Putamen (tissue), 1 donor: ENCODE measurements at regions not wholly inside any gene's neighbourhood (a gene's known extent, or its start where the extent isn't known, plus 50 kb on each side); places are given as distances from the start of the nearest gene placed in this dataset.

Source experiments
- DNase-seq: peaks from one replicate; pipeline ENCODE4 v3.0.0-alpha.2; 2016; ENCODE audit warnings: low spot score

GRCh38 chr17:73953206-73954033 is 250.1 kb upstream of the RPL38 start:
- no peak for DNase-seq

GRCh38 chr17:73954951-73955350 is 248.5 kb upstream of the RPL38 start:
- no peak for DNase-seq

- DNase-seq = no peak
These were observed 247.9 kb upstream of the RPL38 start for GRCh38 chr17:73955616-73956015.

- no peak for DNase-seq
These were observed 247.3 kb upstream of the RPL38 start for GRCh38 chr17:73956169-73956568.

- DNase-seq = peak; percentile 38
These were observed 246.6 kb upstream of the RPL38 start for GRCh38 chr17:73956595-73957465.

GRCh38 chr17:73957564-73957963 is 245.9 kb upstream of the RPL38 start:
- no peak for DNase-seq

- no peak for DNase-seq
These were observed 245.0 kb upstream of the RPL38 start for GRCh38 chr17:73958453-73958852.

- DNase-seq = no peak
These were observed 243.0 kb upstream of the RPL38 start for GRCh38 chr17:73960469-73960868.

GRCh38 chr17:73962308-73962707 is 241.2 kb upstream of the RPL38 start:
- no peak for DNase-seq

- no peak for DNase-seq
These were observed 234.8 kb upstream of the RPL38 start for GRCh38 chr17:73968680-73969079.

GRCh38 chr17:73969956-73970355 is 233.5 kb upstream of the RPL38 start:
- DNase-seq = no peak

- DNase-seq = no peak
These were observed 232.4 kb upstream of the RPL38 start for GRCh38 chr17:73971127-73971526.

GRCh38 chr17:73972056-73972455 is 231.4 kb upstream of the RPL38 start:
- no peak for DNase-seq

GRCh38 chr17:73972901-73973300 is 230.6 kb upstream of the RPL38 start:
- DNase-seq = no peak

- no peak for DNase-seq
These were observed 229.7 kb upstream of the RPL38 start for GRCh38 chr17:73973586-73974409.

- no peak for DNase-seq
These were observed 228.9 kb upstream of the RPL38 start for GRCh38 chr17:73974536-73974935.

GRCh38 chr17:73976147-73976546 is 227.3 kb upstream of the RPL38 start:
- DNase-seq = no peak

- DNase-seq = no peak
These were observed 226.6 kb upstream of the RPL38 start for GRCh38 chr17:73976676-73977521.

GRCh38 chr17:73980517-73980916 is 223.0 kb upstream of the RPL38 start:
- no peak for DNase-seq

GRCh38 chr17:73982871-73983270 is 220.6 kb upstream of the RPL38 start:
- DNase-seq = no peak
